HL-60 (cell line): ENCODE measurements at regions not wholly inside any gene's neighbourhood (a gene's known extent, or its start where the extent isn't known, plus 50 kb on each side); places are given as distances from the start of the nearest gene placed in this dataset.

Source experiments
- DNase-seq, 2 experiments: peaks; one replicate each; pipeline ENCODE4 v3.0.0-alpha.2; 2010 to 2020; ENCODE audit warnings: low read depth in 1 of 2, low spot score in 1 of 2
- H3K27ac ChIP-seq: fragments of 250-450 bp; sonication (Bioruptor Pico); replicated peaks from 2 replicates; pipeline ENCODE4 v1.5.1; 2020; ENCODE audit warnings: mild to moderate bottlenecking, moderate library complexity
- H3K27me3 ChIP-seq: fragments of 250-450 bp; sonication (Bioruptor Pico); 2 replicates; pipeline ENCODE4 v1.5.1; 2021; ENCODE audit warnings: mild to moderate bottlenecking, moderate library complexity; ENCODE audit not compliant: insufficient read depth, poor library complexity, severe bottlenecking
- H3K4me3 ChIP-seq: replicated peaks from 2 replicates; pipeline ENCODE4 v1.5.1; 2011; ENCODE audit warnings: mild to moderate bottlenecking, control low read depth, low read length; ENCODE audit not compliant: insufficient read depth
- CTCF ChIP-seq: IDR thresholded peaks from one replicate; pipeline ENCODE4 v1.5.1; 2011; ENCODE audit warnings: low read length, control low read depth, inconsistent platforms; ENCODE audit not compliant: insufficient read depth
- GABPA ChIP-seq: IDR thresholded peaks from 2 replicates; pipeline ENCODE4 v1.6.1; 2012; ENCODE audit warnings: low read depth
- POLR2AphosphoS5 ChIP-seq: IDR thresholded peaks from 2 replicates; pipeline ENCODE4 v1.6.1; 2012; ENCODE audit warnings: low read depth
- REST ChIP-seq: IDR thresholded peaks from 2 replicates; pipeline ENCODE4 v1.6.1; 2012; ENCODE audit warnings: low read depth; ENCODE audit not compliant: insufficient replicate concordance
- SPI1 ChIP-seq: IDR thresholded peaks from 2 replicates; pipeline ENCODE4 v1.6.1; 2012; ENCODE audit warnings: low read depth, mild to moderate bottlenecking, borderline replicate concordance

DNA sequence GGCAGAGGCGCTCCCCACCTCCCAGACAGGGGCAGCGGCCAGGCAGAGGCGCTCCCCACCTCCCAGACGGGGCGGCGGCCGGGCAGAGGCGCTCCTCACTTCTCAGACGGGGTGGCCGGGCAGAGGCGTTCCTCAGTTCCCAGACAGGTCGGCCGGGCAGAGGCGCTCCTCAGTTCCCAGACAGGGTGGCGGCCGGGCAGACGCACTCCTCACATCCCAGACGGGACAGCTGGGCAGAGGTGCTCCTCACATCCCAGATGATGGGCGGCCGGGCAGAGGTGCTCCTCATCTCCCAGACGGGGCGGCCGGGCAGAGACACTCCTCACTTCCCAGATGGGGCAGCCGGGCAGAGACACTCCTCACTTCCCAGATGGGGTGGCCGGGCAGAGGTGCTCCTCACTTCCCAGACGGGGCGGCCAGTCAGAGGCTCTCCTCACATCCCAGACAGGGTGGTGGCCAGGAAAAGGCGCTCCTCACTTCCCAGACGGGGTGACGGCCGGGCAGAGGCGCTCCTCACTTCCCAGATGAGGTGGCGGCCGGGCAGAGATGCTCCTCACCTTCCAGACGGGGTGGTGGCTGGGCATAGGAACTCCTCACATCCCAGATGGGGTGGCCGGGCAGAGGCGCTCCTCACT is 75.1 kb downstream of the CARTPT start:
- no peaks in the 10 kb centered on the region for H3K27me3 ChIP-seq
- H3K27ac ChIP-seq, result no peak overlapping the region
- H3K4me3 ChIP-seq, result no peak overlapping the region
- TF ChIP-seq POLR2AphosphoS5, result no peak
- no peak for TF ChIP-seq CTCF
- TF ChIP-seq REST, result no peak
- DNase-seq, result no peak

- TF ChIP-seq GABPA (no peak), CTCF (no peak), POLR2AphosphoS5 (no peak), SPI1 (no peak), REST (no peak)
- no peak for DNase-seq
- Histone ChIP-seq H3K27me3 (no peaks in the 10 kb centered on the region), H3K27ac (no peak overlapping the region), H3K4me3 (no peak overlapping the region)
These were observed 83.6 kb downstream of the CARTPT start for GRCh38 chr5:71802673-71803072.

GRCh38 chr5:71806711-71807110 is 87.6 kb downstream of the CARTPT start:
- H3K4me3 ChIP-seq, result no peak overlapping the region
- no peak overlapping the region for H3K27ac ChIP-seq
- DNase-seq, result no peak
- TF ChIP-seq POLR2AphosphoS5 (no peak), REST (no peak)
- no peaks in the 10 kb centered on the region for H3K27me3 ChIP-seq
